Stomach (tissue), 4 donors: ENCODE measurements at regions not wholly inside any gene's neighbourhood (a gene's known extent, or its start where the extent isn't known, plus 50 kb on each side); places are given as distances from the start of the nearest gene placed in this dataset.

Experiments
- EP300 ChIP-seq: sonication (generic); formaldehyde crosslinking; IDR thresholded peaks from one replicate; pipeline ENCODE4 v1.6.1; 2017; ENCODE audit warnings: antibody characterized with exemption
- POLR2A ChIP-seq, 4 donors: fragments of 450-650 bp; IDR thresholded peaks; one replicate each; pipeline ENCODE4 v1.6.1; 2016; ENCODE audit warnings: antibody characterized with exemption in 4 of 4, control low read depth in 2 of 4, mild to moderate bottlenecking in 1 of 4, moderate library complexity in 1 of 4
- POLR2AphosphoS5 ChIP-seq, 3 donors: sonication (generic); formaldehyde crosslinking; IDR thresholded peaks; one replicate each; pipeline ENCODE4 v1.6.1; 2016; ENCODE audit warnings: antibody characterized with exemption in 3 of 3
- TF ChIP-seq, protein P1 (sequence below), 7 experiments: fragments of 450-650 bp in 4 of 7; fragments of 200-600 bp in 3 of 7; sonication (generic) in 3 of 7; IDR thresholded peaks; one replicate each; pipeline ENCODE4 v1.5.1; 2016 to 2019; ENCODE audit warnings: antibody characterized with exemption in 7 of 7, control low read depth in 2 of 7, mild to moderate bottlenecking in 1 of 7

DNA sequence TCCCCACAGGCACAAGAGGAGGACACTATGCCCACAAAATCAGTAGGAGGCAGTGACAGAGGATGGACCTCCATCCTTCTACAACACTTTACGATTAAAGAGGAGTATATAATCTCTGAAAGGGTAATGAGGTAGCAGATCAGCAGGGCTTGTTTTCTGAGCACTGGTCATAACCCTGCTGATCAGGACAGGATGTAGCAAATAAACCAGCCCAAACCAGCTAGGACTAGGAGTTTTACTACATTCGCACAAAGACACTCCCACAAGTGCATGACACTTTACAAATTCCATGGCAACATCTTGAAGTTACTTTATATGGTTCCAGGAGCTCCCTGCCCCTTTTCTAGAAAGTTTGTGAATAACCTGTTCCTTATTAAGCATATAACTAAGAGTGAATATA, 73.3 kb upstream of the CHD6 start:
- TF ChIP-seq, protein P1, sequence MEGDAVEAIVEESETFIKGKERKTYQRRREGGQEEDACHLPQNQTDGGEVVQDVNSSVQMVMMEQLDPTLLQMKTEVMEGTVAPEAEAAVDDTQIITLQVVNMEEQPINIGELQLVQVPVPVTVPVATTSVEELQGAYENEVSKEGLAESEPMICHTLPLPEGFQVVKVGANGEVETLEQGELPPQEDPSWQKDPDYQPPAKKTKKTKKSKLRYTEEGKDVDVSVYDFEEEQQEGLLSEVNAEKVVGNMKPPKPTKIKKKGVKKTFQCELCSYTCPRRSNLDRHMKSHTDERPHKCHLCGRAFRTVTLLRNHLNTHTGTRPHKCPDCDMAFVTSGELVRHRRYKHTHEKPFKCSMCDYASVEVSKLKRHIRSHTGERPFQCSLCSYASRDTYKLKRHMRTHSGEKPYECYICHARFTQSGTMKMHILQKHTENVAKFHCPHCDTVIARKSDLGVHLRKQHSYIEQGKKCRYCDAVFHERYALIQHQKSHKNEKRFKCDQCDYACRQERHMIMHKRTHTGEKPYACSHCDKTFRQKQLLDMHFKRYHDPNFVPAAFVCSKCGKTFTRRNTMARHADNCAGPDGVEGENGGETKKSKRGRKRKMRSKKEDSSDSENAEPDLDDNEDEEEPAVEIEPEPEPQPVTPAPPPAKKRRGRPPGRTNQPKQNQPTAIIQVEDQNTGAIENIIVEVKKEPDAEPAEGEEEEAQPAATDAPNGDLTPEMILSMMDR (IDR thresholded peaks at IDR 0.05): no peak
- TF ChIP-seq POLR2A (IDR thresholded peaks at IDR 0.05) (no peak), EP300 (no peak), POLR2AphosphoS5 (IDR thresholded peaks at IDR 0.05) (no peak)
